Keratinocyte (primary cell): ENCODE measurements at regions not wholly inside any gene's neighbourhood (a gene's known extent, or its start where the extent isn't known, plus 50 kb on each side); places are given as distances from the start of the nearest gene placed in this dataset.

Experiments used
- EZH2 ChIP-seq: IDR thresholded peaks from one replicate; pipeline ENCODE4 v1.6.1; 2012; ENCODE audit warnings: inconsistent platforms, mild to moderate bottlenecking, low read length, moderate library complexity
- TF ChIP-seq, protein P1 (sequence below), 3 experiments: IDR thresholded peaks in 1 of 3; conservative IDR thresholded peaks in 1 of 3; optimal IDR thresholded peaks in 1 of 3; 2 replicates in 2 of 3; 3 replicates in 1 of 3; pipeline versions ENCODE3 to v1.5.1; 2011; ENCODE audit warnings: low read length in 3 of 3, mild to moderate bottlenecking in 3 of 3, moderate library complexity in 2 of 3, control low read depth in 1 of 3, inconsistent platforms in 1 of 3; ENCODE audit not compliant: insufficient read depth in 2 of 3; ENCODE audit errors: extremely low read depth in 1 of 3

DNA sequence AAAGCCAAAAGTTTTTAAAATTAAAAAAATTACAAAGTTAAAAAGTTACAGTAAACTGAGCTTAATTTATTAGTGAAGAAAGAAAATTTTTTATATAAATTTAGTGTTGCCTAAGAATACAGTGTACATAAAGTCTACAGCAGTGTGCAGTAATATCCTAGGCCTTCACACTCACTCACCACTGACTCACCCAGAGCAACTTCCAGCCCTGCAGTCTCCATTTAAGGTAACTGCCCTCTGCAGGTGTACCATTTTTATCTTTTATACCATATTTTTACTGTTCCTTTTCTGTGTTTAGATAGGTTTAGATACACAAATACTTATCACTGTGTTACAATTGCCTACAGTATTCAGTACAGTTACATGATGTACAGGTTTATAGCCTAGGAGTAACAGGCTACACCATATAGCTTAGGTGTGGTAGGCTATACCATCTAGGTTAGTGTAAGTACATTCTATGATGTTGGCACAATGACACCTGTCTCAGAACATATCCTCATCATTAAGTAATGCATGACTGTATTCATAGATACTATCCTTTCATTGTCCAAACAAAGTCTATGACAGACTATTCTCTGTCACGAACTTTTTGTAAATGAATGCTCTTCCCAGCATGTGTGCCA lies 78.6 kb upstream of the PBX1 start:
- TF ChIP-seq, protein P1, sequence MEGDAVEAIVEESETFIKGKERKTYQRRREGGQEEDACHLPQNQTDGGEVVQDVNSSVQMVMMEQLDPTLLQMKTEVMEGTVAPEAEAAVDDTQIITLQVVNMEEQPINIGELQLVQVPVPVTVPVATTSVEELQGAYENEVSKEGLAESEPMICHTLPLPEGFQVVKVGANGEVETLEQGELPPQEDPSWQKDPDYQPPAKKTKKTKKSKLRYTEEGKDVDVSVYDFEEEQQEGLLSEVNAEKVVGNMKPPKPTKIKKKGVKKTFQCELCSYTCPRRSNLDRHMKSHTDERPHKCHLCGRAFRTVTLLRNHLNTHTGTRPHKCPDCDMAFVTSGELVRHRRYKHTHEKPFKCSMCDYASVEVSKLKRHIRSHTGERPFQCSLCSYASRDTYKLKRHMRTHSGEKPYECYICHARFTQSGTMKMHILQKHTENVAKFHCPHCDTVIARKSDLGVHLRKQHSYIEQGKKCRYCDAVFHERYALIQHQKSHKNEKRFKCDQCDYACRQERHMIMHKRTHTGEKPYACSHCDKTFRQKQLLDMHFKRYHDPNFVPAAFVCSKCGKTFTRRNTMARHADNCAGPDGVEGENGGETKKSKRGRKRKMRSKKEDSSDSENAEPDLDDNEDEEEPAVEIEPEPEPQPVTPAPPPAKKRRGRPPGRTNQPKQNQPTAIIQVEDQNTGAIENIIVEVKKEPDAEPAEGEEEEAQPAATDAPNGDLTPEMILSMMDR (optimal IDR thresholded peaks at IDR 0.05 in 1 of 3, IDR thresholded peaks at IDR 0.05 in 1 of 3, conservative IDR thresholded peaks at IDR 0.05 in 1 of 3; ENCODE audit: extremely low read depth in 1 of 3, insufficient read depth in 2 of 3, low read length in 3 of 3), result no peak
- TF ChIP-seq EZH2, result no peak
